ENCODE measurements at regions not wholly inside any gene's neighbourhood (a gene's known extent, or its start where the extent isn't known, plus 50 kb on each side); places are given as distances from the start of the nearest gene placed in this dataset.

DNA sequence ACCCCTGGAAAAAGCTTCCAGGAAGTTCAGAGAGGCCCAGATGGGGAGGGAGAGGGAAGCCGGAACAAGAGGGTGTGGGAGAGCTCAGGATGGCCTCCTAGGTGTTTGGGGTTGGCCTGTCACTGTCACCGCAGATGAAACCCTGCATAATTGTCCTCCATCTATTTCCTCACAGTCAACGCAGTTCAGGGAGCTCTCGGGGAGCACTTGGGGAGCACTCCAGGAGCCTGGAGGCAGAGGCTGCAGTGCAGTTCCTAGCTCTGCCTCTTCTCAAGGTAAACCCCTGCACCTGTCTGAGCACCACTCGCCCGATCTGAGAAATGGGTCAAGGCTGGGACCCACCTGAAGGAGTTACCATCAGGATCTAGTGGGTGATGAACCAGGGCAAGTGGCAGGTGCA, 194.6 kb upstream of the LHX5 start:
- no peak for TF ChIP-seq POLR2A (IDR thresholded peaks at IDR 0.05)
- TF ChIP-seq, protein P1, sequence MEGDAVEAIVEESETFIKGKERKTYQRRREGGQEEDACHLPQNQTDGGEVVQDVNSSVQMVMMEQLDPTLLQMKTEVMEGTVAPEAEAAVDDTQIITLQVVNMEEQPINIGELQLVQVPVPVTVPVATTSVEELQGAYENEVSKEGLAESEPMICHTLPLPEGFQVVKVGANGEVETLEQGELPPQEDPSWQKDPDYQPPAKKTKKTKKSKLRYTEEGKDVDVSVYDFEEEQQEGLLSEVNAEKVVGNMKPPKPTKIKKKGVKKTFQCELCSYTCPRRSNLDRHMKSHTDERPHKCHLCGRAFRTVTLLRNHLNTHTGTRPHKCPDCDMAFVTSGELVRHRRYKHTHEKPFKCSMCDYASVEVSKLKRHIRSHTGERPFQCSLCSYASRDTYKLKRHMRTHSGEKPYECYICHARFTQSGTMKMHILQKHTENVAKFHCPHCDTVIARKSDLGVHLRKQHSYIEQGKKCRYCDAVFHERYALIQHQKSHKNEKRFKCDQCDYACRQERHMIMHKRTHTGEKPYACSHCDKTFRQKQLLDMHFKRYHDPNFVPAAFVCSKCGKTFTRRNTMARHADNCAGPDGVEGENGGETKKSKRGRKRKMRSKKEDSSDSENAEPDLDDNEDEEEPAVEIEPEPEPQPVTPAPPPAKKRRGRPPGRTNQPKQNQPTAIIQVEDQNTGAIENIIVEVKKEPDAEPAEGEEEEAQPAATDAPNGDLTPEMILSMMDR (IDR thresholded peaks at IDR 0.05), result no peak
- 55 to 69% methylated on average over 3 to 6 of the region's 6 CpGs for WGBS, 2 donors
- Histone ChIP-seq H3K27me3 (no peaks in the 10 kb centered on the region), H3K4me1 (no peaks in the 10 kb centered on the region), H3K9me3 (no peaks in the 10 kb centered on the region), H3K36me3 (no peaks in the 10 kb centered on the region), H3K27ac (no peak overlapping the region), H3K4me3 (replicated peaks in 1 of 3) (no peak overlapping the region)
- no peak for DNase-seq
- intact Hi-C loops (cut with DNase I), result no loop called here

DNA sequence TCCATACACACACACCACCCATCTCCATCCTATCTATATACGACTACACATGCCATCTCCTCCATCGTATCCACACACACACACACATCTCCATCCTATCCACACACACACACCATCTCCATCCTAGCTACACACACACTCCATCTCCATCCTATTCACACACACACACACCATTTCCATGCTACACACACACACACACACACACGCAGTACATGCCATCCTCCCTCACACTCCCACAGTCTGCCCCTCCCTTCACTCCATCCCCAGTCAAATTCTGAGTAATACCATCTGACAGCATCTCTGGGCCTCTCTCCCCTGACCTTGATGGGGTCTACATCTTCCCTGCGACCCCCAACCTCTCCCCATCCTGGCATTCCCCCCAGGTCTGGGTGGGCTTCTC, 193.8 kb upstream of the LHX5 start:
- Histone ChIP-seq H3K9me3 (no peaks in the 10 kb centered on the region), H3K4me1 (no peaks in the 10 kb centered on the region), H3K4me3 (replicated peaks in 1 of 3) (no peak overlapping the region), H3K27me3 (no peaks in the 10 kb centered on the region), H3K27ac (no peak overlapping the region), H3K36me3 (no peaks in the 10 kb centered on the region)
- intact Hi-C loops (cut with DNase I), result no loop called here
- WGBS, 2 donors, result 85 to 86% methylated on average over 4 of the region's 4 CpGs
- TF ChIP-seq POLR2A (IDR thresholded peaks at IDR 0.05), result no peak
- TF ChIP-seq, protein P1 (IDR thresholded peaks at IDR 0.05), result no peak
- DNase-seq, result no peak

DNA sequence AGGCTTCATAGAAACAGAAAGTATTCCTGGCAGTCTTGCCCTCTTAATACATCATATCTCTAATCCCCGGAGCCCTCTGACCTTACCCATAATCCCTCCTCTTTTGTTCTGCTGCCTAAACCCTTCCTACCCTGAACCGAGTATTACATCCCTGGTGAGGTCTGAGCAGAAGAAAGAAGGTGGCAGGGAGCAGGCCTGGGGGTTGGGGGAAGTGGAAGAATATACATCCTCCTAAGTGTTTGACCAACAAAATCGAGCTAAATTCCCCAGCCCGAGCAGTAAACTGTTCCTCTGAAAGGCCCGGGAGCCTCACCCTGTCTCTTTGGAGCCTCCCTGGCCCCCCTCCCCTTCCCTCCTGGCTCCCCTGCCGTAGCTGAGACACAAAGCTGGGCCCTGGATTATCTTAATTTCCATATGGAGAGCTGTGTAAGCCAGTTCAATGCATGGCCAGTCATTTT, 192.6 kb upstream of the LHX5 start:
- Histone ChIP-seq H3K4me3 (replicated peaks in 1 of 3) (no peak overlapping the region), H3K4me1 (no peaks in the 10 kb centered on the region), H3K9me3 (no peaks in the 10 kb centered on the region), H3K27ac (no peak overlapping the region), H3K36me3 (no peaks in the 10 kb centered on the region), H3K27me3 (no peaks in the 10 kb centered on the region)
- intact Hi-C loops (cut with DNase I), result no loop called here
- TF ChIP-seq, protein P1 (IDR thresholded peaks at IDR 0.05), result no peak
- TF ChIP-seq POLR2A (IDR thresholded peaks at IDR 0.05), result no peak
- WGBS, 2 donors, result 24 to 40% methylated on average over 6 of the region's 6 CpGs
- DNase-seq, result no peak

DNA sequence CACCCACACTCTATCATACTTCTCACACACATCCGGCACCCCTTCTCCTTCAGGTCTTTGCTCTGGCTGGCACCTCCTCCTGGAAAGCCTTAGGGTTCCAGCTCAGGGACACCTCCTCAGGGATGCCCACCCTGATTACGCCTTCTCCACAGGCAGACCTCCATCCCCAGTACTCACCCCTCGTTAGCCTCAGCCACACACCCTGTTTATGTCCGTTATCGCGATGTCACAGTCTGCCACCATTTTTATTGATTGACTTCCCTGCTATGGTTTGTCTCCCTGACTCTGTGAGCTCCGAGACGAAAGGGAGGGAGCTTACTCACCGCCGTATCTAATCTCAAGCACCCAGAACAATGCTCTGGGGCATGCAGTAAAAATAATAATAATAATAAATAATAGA, 191.7 kb upstream of the LHX5 start:
- WGBS, 2 donors, result 75 to 79% methylated on average over 10 of the region's 10 CpGs
- Histone ChIP-seq H3K4me1 (no peaks in the 10 kb centered on the region), H3K27me3 (no peaks in the 10 kb centered on the region), H3K27ac (no peak overlapping the region), H3K36me3 (no peaks in the 10 kb centered on the region), H3K4me3 (replicated peaks in 1 of 3) (no peak overlapping the region), H3K9me3 (no peaks in the 10 kb centered on the region)
- TF ChIP-seq, protein P1 (IDR thresholded peaks at IDR 0.05), result no peak
- no peak for TF ChIP-seq POLR2A (IDR thresholded peaks at IDR 0.05)
- DNase-seq, result no peak
- intact Hi-C loops (cut with DNase I), result no loop called here

DNA sequence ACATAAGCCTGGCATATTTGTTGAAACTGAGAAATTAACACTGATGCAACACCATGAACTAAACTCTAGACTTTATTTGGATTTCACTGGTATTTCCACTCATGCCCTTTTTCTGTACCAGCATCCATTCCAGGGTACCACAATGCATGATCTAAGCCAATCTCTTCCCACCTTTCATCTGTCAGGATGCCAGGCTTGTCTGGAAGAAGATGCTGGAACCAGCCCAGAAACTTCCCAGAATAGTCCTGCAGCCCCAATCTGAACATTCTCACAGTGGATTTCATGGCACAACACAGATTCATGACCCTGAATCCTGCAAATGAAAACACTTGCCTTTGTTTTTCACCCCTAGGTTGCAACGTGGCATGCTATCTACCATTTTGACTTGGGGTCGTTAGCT, 189.3 kb upstream of the LHX5 start:
- H3K27ac ChIP-seq, result no peak overlapping the region
- H3K4me3 ChIP-seq (replicated peaks in 1 of 3), result no peak overlapping the region
- H3K36me3 ChIP-seq, result no peaks in the 10 kb centered on the region
- no peak for TF ChIP-seq POLR2A (IDR thresholded peaks at IDR 0.05)
- TF ChIP-seq, protein P1 (IDR thresholded peaks at IDR 0.05), result no peak
- H3K27me3 ChIP-seq, result no peaks in the 10 kb centered on the region
- H3K4me1 ChIP-seq, result no peaks in the 10 kb centered on the region
- intact Hi-C loops (cut with DNase I), result no loop called here
- WGBS, 2 donors, result 51 to 52% methylated on average over 2 of the region's 2 CpGs
- H3K9me3 ChIP-seq, result no peaks in the 10 kb centered on the region
- DNase-seq, result no peak
